UCSD-AML1 (cell line): ENCODE measurements at regions not wholly inside any gene's neighbourhood (a gene's known extent, or its start where the extent isn't known, plus 50 kb on each side); places are given as distances from the start of the nearest gene placed in this dataset.

ENCODE experiments used
- DNase-seq: peaks from one replicate; lab custom pipeline; 2025; ENCODE audit not compliant: unreplicated experiment; lab: John Stamatoyannopoulos, UW

DNA sequence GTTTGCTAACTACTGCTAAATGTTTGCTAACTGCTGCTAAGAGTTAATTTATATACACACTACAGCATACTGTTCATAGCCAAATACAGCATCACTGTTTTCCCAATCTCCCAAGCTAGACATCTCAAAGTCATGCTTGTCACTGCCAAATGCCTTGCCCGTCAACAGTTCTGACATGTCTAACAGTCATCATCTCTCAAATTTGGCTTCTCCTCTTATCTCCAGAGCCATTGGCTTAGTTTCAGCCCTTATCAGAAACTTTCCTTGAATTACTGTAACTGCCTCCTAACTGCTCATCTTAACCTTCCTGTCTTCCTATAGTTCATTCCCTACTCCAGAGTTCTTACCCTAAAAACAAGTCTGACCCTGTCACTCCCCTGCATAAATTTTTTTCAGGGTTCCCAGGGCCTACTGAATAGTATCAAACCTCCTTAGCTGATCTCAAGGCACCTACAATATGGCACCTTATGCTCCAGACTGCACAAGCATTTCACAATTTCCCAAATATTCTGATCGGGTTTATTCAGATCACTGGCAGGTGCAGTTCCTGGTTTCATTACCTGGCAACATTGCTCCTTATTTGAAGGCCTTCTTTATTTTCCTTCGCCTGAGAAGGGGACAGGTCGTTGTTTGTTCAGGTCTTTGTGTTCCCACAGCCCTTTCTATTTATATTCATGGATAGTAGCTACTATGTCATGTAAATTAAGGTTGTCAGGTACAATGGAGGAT, 55.9 kb upstream of the ANKRD55 start:
- DNase-seq: no peak

DNA sequence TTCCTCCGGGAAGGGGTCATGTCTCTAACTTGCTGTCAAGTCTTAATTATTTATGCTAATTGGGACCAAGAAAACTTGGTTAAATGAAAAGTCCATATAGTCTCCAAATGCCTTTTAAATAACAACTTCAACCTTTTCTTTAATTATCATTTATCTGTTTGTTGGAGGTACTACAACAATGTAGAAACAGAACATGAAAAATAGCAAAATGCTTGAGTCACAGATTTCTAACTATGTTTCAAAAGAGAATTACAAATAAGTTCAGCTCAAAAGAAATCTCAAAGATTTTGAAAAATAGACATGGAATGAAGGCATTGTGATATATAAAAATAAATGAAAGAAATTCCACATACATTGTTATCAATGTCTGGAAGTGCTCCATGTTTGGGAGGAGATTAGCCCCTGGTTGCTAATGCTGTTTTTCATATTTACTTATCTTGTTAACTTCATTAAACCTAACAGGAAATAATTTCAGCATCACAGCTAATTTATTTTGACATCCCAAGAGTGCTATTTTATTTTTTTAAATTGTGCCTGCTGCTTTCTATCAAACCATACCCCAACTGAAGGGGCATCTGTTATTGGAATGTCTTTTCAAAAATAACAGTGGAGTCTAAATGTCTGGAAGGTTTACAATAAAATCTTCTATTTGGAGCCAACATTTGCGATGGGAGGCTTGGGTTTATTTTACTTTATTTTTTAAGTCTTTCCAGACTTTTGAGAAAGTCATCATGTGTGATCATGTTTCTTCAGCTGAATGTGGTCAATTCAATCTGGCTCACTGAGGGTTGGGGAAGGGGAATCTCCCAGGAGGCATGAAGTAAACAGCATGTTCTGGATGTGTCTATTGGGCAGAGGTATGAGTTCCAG, 53.1 kb upstream of the ANKRD55 start:
- DNase-seq: no peak

DNA sequence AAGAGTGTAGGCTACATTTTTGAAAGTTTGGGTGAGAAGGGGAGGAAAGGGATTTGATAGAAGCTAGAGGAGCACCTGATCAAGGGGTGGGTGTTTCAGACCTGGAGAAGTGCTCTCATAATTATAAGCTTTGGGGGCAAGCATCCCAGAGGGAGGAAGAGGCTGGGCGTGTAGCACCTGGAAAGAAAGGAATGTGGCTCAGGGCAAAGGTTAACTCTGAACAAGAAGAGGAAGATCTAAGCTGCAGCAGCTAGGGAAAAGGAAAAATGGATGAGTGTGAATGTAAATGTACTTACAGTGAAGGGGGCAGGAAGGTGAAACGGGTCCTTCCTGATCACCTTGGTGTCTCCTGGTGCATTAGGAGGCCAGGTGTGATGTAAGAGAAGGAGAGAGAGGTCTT, 49.8 kb upstream of the ANKRD55 start:
- DNase-seq: no peak
